NCI-H2029 (cell line): ENCODE measurements at regions not wholly inside any gene's neighbourhood (a gene's known extent, or its start where the extent isn't known, plus 50 kb on each side); places are given as distances from the start of the nearest gene placed in this dataset.
"Not testable (repeated sequence)": the region's sequence is repeated elsewhere in the genome, so short reads cannot be mapped to it uniquely, and the experiment has no call there.

Source experiments
- DNase-seq: peaks from one replicate; lab custom pipeline; 2025; lab: John Stamatoyannopoulos, UW

GRCh38 chr4:156313497-156313896 is 359.8 kb upstream of the CTSO start:
- no peak for DNase-seq

- DNase-seq = no peak
Measured at GRCh38 chr4:156312261-156312847, 358.7 kb upstream of the CTSO start.

- DNase-seq = no peak
Measured at GRCh38 chr4:156309031-156309430, 355.4 kb upstream of the CTSO start.

GRCh38 chr4:156303708-156304107 is 350.0 kb upstream of the CTSO start:
- DNase-seq = no peak

- DNase-seq = no peak
Measured at GRCh38 chr4:156298230-156298629, 344.6 kb upstream of the CTSO start.

- no peak for DNase-seq
Measured at GRCh38 chr4:156295676-156296195, 342.1 kb upstream of the CTSO start.

GRCh38 chr4:156294577-156294976 is 340.9 kb upstream of the CTSO start:
- no peak for DNase-seq

- no peak for DNase-seq
Measured at GRCh38 chr4:156293657-156294297, 340.1 kb upstream of the CTSO start.

- no peak for DNase-seq
Measured at GRCh38 chr4:156291317-156291716, 337.7 kb upstream of the CTSO start.

- DNase-seq = no peak
Measured at GRCh38 chr4:156290811-156291210, 337.1 kb upstream of the CTSO start.

- not testable (repeated sequence) for DNase-seq
Measured at GRCh38 chr4:156290026-156290425, 336.4 kb upstream of the CTSO start.

GRCh38 chr4:156280686-156281085 is 327.0 kb upstream of the CTSO start:
- DNase-seq = no peak

- DNase-seq = no peak
Measured at GRCh38 chr4:156265407-156265806, 311.7 kb upstream of the CTSO start.

- DNase-seq = no peak
Measured at GRCh38 chr4:156261230-156261629, 307.6 kb upstream of the CTSO start.

- peak; percentile 33 for DNase-seq
Measured at GRCh38 chr4:156255230-156256007, 301.8 kb upstream of the CTSO start.

- no peak for DNase-seq
Measured at GRCh38 chr4:156252358-156252921, 298.8 kb upstream of the CTSO start.

GRCh38 chr4:156251373-156252065 is 297.9 kb upstream of the CTSO start:
- no peak for DNase-seq

- DNase-seq = no peak
Measured at GRCh38 chr4:156248917-156249316, 295.3 kb upstream of the CTSO start.

- DNase-seq = no peak
Measured at GRCh38 chr4:156247470-156247869, 293.8 kb upstream of the CTSO start.

- no peak for DNase-seq
Measured at GRCh38 chr4:156243015-156243414, 289.3 kb upstream of the CTSO start.

GRCh38 chr4:156242390-156242789 is 288.7 kb upstream of the CTSO start:
- DNase-seq = no peak

GRCh38 chr4:156241896-156242295 is 288.2 kb upstream of the CTSO start:
- no peak for DNase-seq
